IPS DF 4.7 (cell line): ENCODE measurements at regions not wholly inside any gene's neighbourhood (a gene's known extent, or its start where the extent isn't known, plus 50 kb on each side); places are given as distances from the start of the nearest gene placed in this dataset.
"Not testable (repeated sequence)": the region's sequence is repeated elsewhere in the genome, so short reads cannot be mapped to it uniquely, and the experiment has no call there.

Source experiments
- DNase-seq: peaks from one replicate; pipeline ENCODE4 v3.0.0-alpha.2; 2013; ENCODE audit warnings: low spot score; ENCODE audit errors: extremely low read depth

DNA sequence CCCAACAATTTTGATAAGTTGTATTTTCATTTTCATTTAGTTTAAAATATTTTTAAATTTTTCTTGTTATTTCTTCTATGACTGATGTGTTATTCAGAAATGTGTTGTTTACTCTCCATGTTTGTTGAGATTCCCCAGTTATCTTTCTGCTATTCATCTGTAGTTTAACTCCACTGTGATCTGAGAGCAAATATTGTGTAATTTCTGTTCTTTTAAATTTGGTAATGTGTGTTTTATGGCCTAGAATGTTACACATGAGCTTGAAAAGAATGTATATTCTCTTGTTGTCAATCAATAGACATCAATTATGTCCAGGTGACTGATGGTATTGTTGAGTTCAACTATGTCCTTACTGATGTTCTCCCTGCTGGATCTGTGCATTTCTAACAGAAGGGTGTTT lies 188.2 kb downstream of the CYP26B1 start:
- no peak for DNase-seq

DNA sequence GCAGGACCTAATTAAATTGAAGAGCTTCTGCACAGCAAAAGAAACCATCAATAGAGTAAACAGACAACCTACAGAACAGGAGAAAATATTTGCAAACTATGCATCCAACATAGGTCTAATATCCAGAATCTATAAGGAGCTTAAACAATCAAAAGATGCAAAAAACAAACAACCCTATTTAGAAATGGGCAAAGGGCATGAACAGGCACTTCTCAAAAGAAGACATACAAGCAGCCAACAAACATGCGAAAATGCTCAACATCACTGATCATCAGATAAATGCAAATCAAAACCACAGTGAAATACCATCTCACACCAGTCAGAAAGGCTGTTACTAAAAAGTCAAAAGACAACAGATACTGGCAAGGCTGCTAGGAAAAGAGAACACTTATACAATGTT lies 189.2 kb downstream of the CYP26B1 start:
- not testable (repeated sequence) for DNase-seq

DNA sequence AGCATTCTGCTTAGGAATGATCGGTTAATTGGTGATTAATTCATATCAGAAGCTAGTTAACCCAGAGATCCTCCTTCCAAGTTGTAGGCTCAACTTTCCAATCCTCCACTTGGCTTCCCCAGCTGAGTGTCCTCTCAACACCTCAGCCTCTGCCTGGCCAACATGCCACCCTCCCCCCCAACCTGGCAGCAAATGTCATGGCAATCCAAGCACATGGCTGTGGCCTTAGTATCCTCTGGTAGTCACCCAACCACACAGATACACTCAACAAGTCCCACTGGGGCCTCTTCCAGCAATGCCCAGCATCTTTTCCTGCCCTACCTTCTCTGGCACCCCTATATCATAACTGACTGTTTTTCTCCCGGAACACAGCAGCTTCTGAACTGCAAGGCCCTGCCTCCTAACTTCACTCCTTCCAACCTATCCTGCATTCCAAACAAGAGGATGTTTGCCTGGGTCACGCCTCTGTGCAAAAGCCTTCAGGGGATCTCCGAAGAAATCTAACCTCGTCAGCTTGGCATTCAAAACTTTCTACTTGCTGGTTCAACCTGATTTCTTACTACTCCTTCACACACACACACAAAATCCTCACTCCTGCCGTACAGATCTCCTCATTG lies 195.0 kb downstream of the CYP26B1 start:
- DNase-seq = no peak

DNA sequence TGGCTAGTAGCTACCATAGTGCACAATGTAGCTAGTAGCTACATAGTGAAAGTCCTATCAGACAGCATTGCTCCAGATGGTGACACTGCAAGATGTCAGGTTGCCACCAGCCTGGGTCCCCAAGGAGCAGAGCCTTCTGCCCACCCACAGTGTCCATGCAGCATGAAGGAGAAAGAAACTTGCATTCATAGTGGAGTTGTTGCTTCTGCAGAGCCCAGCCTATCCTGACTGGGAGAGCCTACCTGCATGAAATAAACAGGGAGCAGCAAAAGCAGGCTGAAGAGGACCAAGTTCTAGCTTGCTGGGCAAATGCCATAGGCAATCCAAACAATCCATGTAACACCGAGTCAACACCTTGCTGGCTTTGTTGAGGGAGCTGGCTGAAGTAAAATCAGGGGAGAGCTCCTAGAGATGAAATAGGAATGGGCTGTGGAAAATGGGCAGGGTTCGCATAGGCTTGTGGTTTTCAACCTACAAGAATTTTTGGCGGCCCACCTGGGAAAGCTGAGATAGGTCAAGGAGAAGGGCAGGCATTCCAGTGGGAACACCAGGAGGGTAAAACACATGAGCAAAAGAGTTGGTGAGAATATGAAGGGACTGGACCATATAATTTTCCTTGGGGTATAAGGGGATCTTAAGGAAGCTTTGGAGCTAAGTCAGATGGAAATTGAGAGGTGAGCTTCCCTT lies 195.8 kb downstream of the CYP26B1 start:
- no peak for DNase-seq

DNA sequence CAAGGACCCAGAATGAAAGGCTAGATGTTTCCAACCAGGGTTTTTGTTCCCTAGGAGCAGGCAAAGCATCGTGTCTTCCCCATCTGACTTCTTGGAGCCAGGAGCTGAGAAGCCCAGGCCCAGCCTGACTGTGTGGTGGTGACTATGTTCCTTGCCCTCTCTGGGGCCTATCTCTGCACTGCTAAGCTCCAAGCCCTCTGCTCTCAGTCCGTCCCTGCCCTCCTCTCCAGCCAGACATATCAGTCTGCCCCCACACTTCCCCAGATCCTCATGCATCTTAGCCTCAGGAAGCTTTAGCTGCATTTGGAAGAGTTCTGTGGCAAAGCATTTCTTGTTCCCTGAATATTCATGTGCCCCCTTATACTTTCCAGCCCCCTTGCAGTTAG lies 196.6 kb downstream of the CYP26B1 start:
- DNase-seq = no peak

DNA sequence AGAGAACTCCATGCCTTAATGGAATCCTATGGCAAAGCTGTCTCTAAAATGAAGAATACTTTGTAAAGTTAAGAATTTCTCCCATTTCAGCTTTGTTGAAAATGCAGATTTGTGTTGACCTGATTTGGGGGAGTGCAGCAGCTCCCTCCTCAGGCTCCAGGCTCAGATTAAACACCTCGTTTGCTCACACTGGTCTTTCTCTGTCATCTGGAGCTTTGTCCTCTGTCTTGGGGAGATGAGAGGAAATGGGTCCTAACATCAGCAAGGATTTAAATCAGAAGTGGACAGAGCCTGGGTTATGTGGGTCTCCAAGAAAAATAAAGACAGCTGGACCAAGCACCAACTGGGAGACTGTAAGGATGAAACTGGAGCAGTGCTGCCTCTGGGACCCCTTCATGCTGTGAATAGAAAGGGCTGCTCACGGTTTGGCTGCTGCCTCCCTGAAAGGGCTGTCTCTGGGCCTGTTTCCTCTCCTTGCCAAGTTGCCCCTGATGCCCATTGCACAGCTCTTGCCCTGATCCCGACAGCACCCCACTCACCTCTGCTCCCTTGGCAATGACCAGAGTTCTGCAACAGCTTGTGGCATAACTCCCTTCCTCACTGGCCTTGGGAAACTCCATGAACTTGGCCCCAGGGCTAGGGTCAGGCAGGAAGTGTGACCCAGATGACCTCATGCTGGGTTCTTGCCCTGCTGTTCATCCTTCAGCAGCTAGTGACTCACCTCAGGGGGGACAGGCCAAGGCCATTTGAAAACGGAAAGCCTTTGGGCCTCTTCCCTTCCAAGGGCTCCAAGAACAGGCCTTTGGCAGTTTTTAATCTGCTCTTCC lies 197.2 kb downstream of the CYP26B1 start:
- no peak for DNase-seq

DNA sequence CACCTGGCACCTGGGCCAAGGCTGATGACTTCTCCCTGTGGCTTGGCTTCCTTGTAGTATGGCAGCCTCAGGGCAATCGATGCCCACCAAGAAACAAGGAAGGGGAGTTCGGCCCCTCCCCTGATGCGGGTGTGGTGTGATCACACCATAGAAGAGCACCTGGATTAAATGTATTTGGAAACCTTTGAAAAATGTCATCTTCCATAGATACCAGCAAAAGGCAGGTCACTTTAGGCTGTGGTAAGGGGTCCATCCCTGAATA lies 198.2 kb downstream of the CYP26B1 start:
- no peak for DNase-seq

DNA sequence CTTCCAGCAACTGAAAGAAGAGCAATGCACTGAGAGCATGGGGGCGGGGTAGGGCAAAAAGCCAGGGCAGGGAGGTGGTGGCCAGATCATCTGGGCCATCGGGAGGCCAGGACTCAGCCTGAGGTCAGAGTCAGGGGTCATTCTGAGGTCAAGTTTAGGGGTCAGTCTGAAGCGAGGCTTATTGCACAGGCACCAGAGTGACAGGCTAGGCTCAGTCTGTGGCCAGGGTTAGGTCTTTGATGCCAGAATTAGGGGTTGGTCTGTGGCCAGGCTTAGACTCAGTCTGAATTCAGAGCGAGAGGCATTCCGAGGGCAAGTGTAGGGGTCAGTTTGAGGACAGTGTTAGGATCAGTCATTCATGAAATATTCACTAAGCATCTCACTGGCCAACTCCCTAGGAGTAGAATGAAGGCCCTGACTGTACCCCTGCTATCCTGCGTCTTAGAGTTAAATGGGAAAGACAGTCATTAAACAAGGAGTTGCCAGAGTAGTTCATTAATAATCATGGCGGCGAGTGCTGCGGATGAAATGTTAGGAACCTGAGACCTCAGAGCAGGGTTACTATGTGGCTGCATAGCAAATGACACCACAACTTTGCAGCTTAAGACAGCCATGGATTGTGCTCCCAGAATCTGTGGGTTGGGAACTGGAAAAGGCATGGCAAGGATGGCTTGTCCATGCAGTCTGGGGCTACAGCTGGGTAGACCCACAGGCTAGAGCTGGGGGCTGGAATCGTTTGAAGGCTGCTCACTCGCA lies 198.7 kb downstream of the CYP26B1 start:
- no peak for DNase-seq

DNA sequence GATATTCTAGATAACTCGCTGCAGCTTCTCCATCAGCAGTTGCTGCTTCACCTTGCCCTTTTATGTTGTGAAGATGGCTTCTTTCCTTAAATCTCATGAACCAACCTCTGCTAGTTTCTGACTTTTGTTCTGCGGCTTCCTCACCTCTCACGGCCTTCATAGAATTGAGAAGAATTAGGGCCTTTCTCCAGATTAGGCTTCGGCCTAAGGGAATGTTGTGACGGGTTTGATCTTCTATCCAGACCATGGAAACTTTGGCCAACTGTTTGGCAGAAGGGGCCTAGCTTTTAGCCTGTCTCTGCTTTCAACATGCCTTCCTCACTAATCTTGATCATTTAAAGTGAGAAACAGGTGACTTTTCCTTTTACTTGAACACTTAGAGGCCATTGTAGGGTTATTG lies 199.9 kb downstream of the CYP26B1 start:
- no peak for DNase-seq

DNA sequence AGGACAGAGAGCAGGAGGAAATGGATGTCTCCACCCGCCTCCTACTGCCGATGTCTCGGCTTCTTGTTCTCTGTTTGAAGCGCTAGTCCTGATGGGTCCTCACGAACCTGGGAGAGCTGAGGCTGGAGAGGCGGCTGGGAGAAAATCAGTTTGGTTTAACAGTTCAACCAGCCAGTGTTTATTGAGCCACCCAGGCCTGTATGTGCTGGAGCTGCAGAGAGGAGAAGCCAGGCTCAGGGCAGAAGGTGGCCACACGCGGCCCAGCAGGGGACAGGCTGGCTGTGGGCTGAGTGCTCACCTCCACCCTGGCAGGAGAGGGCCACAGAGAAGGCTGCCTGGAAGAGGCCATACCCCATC lies 202.1 kb downstream of the CYP26B1 start:
- no peak for DNase-seq

DNA sequence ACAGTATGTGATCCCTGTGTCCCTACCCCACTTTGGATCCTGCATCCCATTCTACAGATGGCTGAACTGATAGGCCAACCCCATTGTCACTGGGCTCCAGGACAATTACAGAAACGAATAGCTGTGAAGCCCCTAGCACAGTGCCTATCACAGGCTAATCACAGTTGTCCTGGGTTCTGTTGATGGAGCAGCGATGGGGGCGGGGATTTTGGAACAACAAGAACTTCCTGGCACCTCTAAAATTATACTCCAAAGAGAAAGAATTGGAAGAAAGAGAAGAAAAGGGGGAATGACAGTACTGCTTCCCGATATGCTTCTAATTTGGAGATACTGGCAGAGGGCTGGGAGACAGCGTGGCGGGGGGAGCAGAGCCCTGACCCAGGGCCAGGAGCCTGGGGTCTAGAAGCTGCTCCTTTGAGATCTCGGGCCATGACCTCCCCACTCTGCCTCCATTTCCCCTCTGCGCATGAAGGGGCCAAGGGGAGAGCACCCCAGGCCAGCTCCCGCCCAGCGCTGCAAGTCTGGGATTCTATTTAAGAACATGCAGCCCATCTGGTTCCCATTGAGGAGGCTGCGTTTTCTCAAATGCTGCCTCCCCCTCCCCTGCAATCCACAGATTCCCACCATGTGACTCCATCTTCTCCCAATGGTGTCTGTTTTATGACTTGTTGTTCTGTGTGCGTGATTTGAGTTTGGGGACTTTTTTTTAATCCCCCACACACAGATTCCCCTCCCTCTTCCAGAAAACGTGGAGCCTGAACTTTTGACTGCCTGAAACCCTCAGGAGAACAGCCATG lies 202.7 kb downstream of the CYP26B1 start:
- no peak for DNase-seq

DNA sequence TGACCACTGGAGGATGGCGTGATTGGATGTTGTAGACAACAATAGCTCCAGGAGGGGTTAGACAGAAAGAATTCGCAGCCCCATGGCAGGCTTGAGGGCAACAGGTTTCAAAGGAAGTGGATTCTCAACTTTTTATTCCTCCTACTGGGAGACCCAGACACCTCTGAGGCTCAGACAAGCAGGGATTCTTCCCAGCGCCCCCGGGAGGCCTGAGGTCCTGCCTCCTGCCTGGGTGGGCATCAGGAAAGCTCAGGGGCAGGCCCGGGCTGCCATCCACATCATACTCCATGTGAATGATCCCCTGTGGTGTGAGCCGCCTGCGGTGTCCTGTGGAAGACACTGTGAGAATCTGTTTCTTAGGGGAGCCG lies 203.5 kb downstream of the CYP26B1 start:
- DNase-seq = no peak

DNA sequence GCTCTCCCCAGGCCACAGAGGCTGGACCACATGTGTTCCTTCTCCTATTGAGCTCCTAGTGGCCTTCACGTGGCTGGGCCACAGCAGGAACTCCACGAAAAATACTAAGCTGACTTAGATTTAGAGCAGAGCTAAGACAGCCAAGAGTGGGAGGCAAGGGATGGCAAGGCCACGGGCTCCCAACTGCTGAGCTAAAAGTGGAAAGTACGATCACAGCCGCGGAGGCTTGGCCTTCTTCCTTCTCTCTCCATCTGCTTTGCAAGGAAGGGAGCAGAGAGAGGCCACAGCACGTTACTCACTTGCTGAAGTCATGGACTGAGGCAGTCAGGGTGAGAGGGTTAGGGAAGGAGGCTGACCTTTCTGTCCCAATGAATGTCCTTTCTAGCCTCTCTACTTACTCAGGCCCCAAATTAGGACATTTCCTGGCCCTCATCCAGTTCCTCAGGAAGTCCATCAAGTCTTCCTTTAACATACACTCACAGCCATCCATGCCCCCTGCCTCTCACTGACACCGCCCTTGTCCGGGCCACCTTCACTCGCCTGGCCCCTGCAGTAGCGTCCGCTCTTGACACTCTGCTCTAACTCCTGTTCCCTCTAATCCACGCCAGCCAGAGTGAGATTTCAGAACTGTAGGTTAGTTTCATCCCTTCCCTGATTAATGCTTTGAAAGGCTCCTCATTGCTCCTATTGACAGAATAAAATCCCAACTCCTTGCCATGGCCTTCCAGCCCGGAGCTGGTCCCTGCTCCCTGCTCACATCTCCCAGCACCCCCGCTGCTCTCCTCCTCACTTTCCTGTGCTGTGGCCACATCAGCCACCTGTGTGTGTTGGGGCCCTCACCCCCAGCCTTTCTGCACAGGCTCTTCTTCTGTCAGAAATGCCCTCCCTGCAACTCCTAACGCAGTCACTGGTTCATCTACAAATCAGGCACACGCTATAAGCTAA lies 204.2 kb downstream of the CYP26B1 start:
- DNase-seq = no peak

DNA sequence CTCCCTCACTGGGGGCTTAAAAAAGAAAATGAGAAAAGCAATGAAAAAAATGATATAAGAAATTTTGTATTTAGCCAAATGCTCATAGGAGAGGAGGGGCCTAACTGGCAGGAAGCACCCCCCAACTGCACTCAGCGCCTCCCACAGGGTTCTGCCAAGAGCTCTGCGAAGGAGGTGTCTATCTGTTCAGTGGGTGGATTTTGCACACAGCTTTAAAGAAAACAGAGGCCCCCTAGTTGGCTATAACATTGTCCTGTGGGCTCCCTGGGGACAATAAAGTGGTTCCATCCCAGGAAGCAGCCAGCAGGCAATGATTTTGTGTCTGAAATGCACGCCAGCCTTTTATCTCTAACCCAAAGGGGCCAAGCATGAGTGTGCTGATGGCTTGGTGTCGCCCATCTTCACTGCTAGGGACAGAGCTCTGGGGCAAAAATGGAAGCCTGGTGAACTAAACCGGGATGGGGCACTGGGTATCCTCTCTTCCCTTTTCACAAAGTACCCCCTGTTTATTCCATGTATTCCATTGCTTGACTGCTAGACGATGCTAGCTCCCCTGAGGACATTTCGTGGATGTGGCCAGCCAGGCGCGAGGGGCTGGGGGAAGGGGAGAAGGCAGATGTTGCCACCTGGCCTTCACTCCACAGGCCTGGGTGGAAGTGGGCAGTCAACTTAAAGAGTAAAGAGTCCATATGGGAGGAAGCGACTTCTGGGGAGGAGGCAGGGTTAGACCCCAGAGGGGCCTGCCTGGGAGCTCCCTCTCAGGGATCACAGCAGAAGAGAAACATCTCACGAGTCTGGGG lies 205.7 kb downstream of the CYP26B1 start:
- no peak for DNase-seq

DNA sequence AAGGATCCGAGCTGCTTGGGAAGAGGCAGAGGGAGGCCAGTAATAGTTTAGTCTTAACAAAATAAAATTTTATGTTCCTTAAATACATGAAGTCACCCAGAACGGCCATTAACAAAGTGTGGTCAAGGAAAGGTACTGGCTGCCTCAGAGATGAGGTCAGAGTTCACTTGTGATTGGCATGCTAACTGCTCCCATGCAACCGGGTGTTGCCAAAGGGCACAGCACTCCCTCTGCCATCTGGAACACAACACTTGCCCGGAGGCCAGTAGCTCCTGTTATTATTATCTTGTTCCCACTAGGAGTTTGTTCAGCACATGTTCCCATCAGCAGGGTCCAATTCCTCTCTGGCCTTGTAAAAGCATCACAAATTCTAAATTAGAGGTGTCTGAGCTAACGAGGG lies 207.0 kb downstream of the CYP26B1 start:
- no peak for DNase-seq

DNA sequence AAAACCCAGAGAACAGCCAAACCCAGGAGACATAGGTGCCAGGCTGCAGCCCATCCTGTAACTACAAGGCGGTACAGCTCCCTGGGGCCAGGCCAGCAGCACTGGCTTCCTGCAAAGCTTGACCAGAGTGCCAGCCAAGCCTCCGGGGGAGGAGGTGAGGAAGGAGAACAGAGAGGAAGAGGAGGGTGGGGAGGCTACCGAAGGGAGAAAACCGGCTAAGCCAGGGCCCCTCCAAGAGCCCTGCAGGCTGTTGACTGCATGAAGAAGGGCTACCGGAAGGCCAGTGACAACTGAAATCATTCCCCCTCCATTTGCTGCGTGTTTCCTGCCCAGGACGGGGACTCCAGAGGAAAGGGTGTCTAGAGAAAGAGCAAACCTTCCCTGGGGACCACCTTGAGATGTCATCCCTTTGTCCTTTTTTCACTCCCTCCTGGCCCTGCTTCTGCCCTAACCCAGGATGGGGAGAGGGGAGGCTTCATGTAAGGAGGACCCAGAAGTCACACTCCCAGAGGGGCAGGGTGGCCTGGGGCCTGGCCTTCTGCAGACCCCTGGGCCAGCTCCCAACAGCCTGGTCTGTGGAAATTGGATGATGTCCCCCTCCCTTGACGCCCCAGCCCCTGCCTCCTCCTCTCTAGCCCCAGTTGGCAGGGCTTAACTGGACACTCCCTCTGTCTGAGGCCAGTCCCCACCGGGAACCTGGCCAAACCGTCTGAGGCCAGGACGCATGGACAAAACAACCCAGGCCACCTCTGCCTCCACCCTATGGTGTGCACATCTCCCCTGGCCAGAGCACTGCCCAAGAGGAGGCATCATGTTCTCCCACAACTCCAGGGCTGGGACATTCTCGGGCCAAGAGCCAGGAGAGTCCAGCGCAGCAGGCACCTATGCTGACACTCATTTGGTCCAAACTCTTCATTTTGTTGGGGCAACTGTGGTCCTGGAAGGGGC lies 207.8 kb downstream of the CYP26B1 start:
- DNase-seq = no peak

DNA sequence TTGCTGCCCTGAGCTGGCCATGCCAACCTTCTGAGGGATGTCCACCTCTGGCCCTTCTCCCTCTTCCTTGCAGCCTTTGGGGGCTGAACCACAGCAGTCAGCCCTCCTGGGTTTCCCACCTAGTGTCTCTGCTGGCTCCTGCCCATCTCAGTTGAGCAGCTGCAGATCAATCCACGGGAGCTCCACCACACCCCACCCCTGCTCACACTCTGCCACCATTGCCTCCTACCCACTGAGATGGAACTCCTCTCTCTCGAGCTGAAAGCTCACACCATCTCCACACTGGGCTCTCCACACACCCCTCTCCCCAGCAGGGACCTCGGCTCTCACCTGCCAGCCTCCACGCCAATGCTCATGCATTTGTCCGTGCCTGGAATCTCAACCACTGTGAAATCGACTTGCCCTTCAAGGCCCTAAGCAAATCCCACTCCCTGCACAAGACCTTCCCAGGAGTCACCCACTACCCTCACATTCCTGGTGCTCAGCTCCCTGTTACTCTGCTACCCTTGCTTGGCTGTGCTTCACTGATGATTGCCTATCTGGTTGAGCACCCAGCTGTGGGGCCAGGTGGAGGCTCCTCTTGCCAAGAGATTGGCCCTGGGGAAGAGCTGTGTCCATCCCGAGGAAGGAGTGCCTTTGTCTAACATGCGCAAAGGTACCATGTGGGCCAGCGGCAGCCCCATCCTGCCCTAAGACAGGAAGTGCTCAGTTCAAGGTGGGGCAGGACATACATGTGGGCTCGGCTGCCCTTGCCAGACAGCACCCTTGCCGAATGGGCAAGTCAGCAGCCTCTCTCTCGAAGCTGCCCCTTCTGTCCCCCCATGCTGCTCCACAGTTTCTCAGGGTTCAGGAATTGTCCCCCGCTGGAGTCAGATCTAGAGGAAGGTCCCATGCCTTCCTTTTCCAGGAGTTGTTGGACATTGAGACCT lies 208.7 kb downstream of the CYP26B1 start:
- DNase-seq = no peak
